GM18868 (cell line): ENCODE measurements at regions not wholly inside any gene's neighbourhood (a gene's known extent, or its start where the extent isn't known, plus 50 kb on each side); places are given as distances from the start of the nearest gene placed in this dataset.

ENCODE experiments used
- ATAC-seq: cut with Tn5 transposase; IDR thresholded peaks from one replicate; pipeline ENCODE4 v1.9.1; 2021; ENCODE audit warnings: mild to moderate bottlenecking, moderate library complexity; ENCODE audit not compliant: unreplicated experiment

- no peak for ATAC-seq
Observed at GRCh38 chr13:33739254-33739653, 78.7 kb upstream of the RFC3 start.

DNA sequence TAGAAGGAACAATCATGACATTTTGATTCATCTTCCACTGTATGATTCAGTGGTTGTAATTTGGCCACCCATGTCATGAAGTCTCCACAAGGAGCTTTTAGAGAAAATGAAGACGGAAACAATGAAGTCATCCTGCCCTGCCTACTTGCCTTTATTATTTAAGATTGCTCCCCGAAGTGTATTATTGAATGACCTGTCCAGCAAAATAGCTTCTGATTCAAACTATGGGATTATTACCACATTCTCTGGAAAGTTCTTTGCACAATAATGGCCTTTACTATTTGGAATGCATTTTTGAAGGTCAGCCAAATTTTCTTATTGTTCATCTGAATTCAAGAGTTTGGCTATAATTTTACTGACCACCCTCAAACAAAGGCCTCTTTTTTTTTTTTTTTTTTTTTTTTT lies 77.8 kb upstream of the RFC3 start:
- no peak for ATAC-seq

GRCh38 chr13:33742321-33742720 lies 75.6 kb upstream of the RFC3 start:
- ATAC-seq = no peak

GRCh38 chr13:33743438-33744368 lies 74.2 kb upstream of the RFC3 start:
- ATAC-seq = peak; percentile 77

DNA sequence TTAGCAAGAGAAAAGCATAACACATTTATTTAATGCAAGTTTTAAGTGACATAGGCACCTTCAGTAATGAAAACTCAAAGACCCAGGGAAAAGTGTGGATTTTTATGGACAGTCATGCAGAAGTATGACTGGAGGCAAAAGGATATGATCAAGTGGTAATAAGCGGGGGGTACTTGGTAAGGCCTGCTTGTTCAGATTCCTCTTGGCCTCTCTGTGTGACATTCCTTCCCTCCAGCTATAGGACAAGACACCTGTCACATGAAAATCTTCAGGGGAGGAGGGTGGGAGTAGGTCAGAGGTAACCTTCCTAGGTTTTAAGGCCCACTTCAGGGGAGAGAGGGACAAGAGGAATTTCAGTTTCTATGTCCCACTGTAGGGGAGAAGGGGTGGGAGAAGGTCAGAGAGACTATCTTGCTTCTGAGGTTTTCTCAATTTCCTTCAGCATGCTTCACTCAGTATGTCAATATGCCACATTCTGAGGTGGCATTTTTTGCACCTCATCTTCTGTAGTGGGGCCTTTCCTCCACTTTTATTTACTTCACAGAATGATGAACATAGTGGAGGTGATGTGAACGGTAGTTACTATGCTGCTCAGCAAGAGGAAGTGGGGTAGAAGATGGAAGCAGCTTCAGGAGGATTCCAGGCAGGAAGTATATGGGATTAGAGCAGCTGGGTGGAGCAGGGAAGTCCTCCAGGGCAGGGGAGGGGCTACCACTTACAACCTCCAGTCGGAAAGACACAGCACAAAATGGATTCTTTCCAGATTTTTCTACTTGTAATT lies 73.2 kb upstream of the RFC3 start:
- no peak for ATAC-seq

- peak; percentile 47 for ATAC-seq
Observed at GRCh38 chr13:33745370-33746324, 72.3 kb upstream of the RFC3 start.

DNA sequence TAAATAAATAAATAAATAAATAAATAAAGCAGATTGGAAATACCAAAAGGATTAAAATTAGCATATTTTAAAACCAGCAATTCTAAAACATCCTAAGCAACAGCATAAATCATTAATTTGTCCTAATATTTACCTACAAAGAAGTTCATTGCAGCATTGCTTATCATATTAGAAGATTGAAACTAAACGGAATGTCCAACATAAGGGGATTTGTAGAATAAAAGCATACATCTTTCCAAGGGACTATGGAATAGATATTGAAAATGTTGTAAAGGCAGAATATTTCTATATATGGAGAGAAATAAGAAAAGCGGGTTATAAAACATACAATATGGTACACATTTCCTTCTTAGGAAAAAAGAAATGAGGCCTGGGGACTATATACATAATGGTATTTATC lies 71.1 kb upstream of the RFC3 start:
- no peak for ATAC-seq

DNA sequence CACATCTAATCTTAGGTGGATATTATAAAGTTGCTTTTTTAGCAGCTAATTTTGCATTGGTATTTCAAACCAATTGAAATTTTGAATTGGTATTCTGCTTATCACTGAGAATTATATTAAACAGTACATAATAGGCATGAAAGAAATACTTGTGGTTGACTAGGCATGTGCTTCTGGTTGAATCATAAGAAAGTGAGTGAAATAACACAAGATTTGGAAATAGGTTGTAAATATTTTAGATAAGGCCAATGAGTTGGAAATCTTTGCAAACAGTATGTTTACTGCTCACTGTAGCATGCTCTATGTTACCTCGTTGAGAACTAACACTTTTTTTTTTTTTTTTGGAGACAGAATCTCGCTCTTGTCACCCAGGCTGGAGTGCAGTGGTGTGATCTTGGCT lies 66.8 kb upstream of the RFC3 start:
- ATAC-seq = no peak

GRCh38 chr13:33752094-33752493 lies 65.9 kb upstream of the RFC3 start:
- ATAC-seq = no peak

DNA sequence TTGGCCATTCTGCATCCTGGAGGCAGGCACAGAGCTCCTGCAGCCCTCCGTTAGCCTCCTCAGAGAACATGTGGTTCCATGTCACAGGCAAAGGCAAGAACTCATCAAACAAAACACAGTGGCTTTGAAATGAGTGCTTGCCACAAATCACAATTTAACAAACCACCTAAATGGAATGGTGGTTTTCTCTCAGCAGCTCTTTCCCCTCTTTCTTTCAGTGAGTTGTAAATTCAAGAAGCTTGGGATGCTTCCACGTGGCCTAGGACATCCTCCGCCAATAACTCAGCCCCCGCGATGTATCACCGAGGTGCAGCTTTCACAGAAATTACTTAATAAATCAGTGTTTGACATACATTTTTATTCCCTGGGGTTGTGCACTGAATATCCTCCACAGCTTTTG lies 65.4 kb upstream of the RFC3 start:
- ATAC-seq = no peak

- ATAC-seq = no peak
Observed at GRCh38 chr13:33756929-33757328, 61.0 kb upstream of the RFC3 start.

GRCh38 chr13:33757713-33758112 lies 60.2 kb upstream of the RFC3 start:
- peak; percentile 89 for ATAC-seq

DNA sequence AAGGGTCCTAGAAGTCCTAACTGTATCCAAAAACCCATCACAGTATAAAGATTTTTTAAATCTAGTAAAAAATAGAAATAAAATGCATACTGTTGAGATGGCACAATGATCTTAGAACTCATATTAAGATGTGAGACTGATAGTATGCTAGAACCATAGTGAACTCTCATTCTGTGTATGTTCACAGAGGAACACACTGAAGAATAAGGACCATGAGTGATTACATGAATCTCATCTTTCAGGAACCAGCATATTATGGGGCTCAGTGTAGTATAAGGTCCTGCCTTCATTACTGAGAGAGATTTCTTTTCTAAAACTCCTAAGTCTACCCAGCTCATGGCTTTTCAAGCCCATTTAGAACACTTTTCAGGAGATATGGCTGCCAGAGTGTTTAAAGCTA lies 59.8 kb upstream of the RFC3 start:
- peak; percentile 82 for ATAC-seq

GRCh38 chr13:33761740-33762139 lies 56.2 kb upstream of the RFC3 start:
- ATAC-seq = no peak

GRCh38 chr13:33763021-33763420 lies 54.9 kb upstream of the RFC3 start:
- no peak for ATAC-seq

- ATAC-seq = no peak
Observed at GRCh38 chr13:33764716-33765115, 53.2 kb upstream of the RFC3 start.

DNA sequence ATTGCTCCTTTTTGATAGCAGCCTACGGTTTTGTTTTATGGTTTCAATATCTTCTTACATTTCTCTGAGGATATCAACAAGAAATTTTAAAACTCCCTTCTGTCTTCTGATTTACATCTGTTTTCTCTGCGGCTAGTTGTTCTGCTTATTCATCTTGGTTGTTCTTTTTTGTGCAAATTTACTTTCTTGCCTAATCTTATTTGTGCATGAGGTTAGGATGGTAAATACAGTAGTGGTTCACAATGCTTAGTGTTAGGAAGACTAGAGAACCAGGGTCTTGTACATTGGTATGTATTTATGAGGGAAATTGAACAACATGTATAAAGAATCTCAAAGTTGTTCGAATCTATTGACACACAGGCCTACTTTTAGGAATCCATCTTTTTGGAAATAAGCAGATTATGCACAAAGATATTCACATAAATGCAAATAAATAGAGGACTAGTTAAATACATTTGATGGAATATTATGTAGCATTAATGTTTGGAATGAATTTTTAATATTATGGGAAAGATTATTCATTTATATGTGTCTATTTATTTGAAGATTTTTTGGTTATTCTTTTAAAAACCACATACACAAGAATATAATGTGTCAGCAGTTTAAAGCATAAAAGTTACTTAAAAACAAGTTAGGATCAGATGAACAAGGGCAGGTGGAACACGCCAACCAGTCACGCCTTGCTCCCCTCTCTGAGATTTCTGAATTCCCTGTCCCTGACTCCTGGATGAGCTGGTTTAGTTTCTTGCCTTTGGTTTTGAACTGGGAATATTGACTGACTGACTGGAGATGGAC lies 51.4 kb upstream of the RFC3 start:
- no peak for ATAC-seq

- ATAC-seq = no peak
Observed at GRCh38 chr13:33767140-33767539, 50.8 kb upstream of the RFC3 start.
